Bronchial epithelial cell (primary cell): ENCODE measurements at regions not wholly inside any gene's neighbourhood (a gene's known extent, or its start where the extent isn't known, plus 50 kb on each side); places are given as distances from the start of the nearest gene placed in this dataset.

Experiments
- DNase-seq: peaks from one replicate; pipeline ENCODE4 v3.0.0-alpha.2; 2010; ENCODE audit warnings: low read depth
- FAIRE-seq: peaks from 2 replicates; lab custom pipeline; 2011; peaks lifted over from hg19 to GRCh38; lab: Jason Lieb, UNC
- H3K27me3 ChIP-seq: 2 replicates; pipeline ENCODE4 v1.5.1; 2011; ENCODE audit warnings: low read length; ENCODE audit not compliant: control insufficient read depth, insufficient read depth
- H3K36me3 ChIP-seq: 2 replicates; pipeline ENCODE4 v1.5.1; 2011; ENCODE audit warnings: low read length; ENCODE audit not compliant: control insufficient read depth, insufficient read depth
- H3K4me3 ChIP-seq: 2 replicates; pipeline ENCODE4 v1.5.1; 2011; ENCODE audit warnings: mild to moderate bottlenecking, low read depth, low read length, control low read depth
- TF ChIP-seq, protein P1 (sequence below): IDR thresholded peaks from 2 replicates; pipeline ENCODE4 v1.5.1; 2011; ENCODE audit warnings: mild to moderate bottlenecking, moderate library complexity, low read length, control low read depth, inconsistent platforms; ENCODE audit not compliant: insufficient read depth, severe bottlenecking

DNA sequence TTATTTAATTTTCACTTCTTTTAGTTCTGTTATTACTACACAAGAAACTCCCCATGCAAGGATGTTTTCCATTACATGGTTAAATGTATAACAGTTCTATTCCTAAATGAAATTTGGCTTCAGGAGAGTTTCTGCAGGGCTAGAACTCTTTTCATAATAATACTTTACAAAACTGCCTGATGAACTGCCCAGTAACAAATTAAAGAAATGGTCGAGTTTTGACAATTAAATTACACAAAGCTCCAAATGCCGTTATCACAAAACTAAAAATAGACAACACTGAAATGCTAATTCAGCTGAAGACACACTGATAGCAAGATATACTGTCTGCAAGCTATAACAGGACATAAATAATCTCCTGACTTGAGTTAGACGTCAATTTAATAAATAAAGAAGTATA, 435.2 kb upstream of the CCDC54 start:
- TF ChIP-seq, protein P1, sequence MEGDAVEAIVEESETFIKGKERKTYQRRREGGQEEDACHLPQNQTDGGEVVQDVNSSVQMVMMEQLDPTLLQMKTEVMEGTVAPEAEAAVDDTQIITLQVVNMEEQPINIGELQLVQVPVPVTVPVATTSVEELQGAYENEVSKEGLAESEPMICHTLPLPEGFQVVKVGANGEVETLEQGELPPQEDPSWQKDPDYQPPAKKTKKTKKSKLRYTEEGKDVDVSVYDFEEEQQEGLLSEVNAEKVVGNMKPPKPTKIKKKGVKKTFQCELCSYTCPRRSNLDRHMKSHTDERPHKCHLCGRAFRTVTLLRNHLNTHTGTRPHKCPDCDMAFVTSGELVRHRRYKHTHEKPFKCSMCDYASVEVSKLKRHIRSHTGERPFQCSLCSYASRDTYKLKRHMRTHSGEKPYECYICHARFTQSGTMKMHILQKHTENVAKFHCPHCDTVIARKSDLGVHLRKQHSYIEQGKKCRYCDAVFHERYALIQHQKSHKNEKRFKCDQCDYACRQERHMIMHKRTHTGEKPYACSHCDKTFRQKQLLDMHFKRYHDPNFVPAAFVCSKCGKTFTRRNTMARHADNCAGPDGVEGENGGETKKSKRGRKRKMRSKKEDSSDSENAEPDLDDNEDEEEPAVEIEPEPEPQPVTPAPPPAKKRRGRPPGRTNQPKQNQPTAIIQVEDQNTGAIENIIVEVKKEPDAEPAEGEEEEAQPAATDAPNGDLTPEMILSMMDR: no peak
- Histone ChIP-seq H3K4me3 (no peak overlapping the region), H3K36me3 (no peaks in the 10 kb centered on the region), H3K27me3 (no peaks in the 10 kb centered on the region)
- FAIRE-seq (no peak), DNase-seq (no peak)

DNA sequence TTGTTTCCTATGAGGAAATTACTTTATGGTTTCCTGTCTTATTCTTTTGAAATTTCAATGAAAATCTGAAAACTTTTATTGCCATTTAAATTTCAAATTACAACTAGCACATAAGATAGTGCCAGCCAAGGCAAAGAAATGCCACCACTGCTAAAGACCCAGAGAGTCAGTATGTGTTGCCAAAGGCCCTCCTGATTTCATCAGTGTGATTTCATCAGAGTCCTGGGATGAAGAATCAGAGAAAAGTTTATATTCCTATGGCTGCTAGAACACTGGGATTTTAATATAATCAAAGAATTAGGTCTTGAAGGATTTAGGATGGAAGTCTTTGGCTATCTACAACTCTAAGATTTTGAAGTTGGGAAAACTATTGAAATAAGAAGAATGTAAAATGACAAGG, 434.2 kb upstream of the CCDC54 start:
- FAIRE-seq (no peak), DNase-seq (no peak)
- Histone ChIP-seq H3K36me3 (no peaks in the 10 kb centered on the region), H3K27me3 (no peaks in the 10 kb centered on the region), H3K4me3 (no peak overlapping the region)
- TF ChIP-seq, protein P1: no peak

DNA sequence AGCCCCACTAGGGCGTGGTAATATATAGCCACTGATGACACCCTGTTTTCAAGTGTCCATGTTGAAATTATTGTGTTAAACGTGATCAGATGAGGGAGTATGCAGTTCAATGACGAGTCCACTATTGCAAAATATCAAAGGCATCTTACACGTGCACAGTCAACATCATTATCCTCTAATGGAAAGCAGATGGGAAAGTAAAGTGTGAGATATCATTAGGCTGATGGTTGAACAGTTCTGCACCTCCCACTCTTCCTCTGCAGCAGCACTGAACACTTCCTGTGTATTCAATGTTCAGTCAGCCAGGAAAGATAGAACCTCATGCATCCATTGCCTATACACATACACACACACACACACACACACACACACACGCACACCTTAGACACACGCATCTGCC, 431.8 kb upstream of the CCDC54 start:
- FAIRE-seq: no peak
- TF ChIP-seq, protein P1: no peak
- no peak overlapping the region for H3K4me3 ChIP-seq
- H3K27me3 ChIP-seq: no peaks in the 10 kb centered on the region
- no peaks in the 10 kb centered on the region for H3K36me3 ChIP-seq
- no peak for DNase-seq

DNA sequence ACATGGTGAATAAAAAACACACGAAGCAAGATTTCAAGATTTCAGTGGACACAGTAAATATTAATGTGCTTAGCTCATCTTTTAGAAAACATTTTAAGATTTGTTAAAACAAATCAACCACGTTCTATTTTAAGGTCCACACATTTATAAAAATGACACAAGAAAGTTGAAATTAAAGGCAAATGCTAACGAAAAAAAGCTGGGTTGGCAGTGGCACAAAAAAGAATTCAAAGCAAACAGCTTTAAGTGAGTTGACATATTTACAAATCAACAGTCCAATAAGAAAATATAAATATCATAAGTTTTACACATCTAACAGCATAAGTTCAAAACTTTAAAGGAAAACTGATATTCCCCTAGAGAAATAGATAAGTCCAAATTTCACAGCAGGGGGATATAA, 430.4 kb upstream of the CCDC54 start:
- no peak for FAIRE-seq

DNA sequence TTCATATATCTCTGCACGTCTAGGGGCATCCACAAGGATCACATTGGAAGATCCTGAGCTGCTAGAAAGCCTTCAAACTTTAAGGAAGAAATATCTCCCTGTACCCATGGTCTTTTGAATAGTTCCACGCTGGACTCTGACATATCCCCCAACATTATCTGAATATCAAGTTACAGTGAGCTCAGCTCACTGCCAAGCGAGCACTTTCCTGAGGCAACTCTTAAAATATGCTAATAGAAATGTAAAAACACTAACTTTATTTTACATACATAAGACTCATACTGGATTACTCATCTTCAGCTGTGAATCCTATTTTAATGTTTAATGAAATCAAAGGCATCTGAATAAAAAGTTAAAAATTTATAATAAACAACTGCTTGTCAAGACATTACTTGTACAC, 420.2 kb upstream of the CCDC54 start:
- TF ChIP-seq, protein P1: no peak
- no peaks in the 10 kb centered on the region for H3K36me3 ChIP-seq
- no peak overlapping the region for H3K4me3 ChIP-seq
- H3K27me3 ChIP-seq: no peaks in the 10 kb centered on the region
- FAIRE-seq (no peak), DNase-seq (no peak)

More for the DNA sequence above, 430.4 kb upstream of the CCDC54 start:
- no peak for DNase-seq
- TF ChIP-seq, protein P1: no peak
- Histone ChIP-seq H3K27me3 (no peaks in the 10 kb centered on the region), H3K36me3 (no peaks in the 10 kb centered on the region), H3K4me3 (no peak overlapping the region)

DNA sequence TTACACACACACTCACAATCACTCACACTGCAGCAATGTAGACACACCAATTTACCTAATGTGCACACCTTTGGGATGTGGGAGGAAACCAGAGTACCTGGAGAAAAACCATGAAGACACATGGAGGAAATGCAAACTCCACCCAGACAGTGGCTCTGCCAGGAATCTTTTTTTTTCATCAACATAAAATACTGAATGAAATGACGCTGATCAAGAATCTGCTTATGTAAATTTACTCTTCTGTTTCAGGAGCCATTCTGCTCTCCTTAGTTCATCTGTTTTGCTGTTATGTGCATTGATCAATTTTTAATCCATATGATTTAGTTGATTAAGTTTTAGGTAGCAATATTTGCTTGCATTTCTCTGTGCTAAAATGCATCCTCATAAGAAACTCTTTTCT, 414.2 kb upstream of the CCDC54 start:
- FAIRE-seq (no peak), DNase-seq (no peak)
- Histone ChIP-seq H3K36me3 (no peaks in the 10 kb centered on the region), H3K4me3 (no peak overlapping the region), H3K27me3 (no peaks in the 10 kb centered on the region)
- TF ChIP-seq, protein P1: no peak
